Neural cell (in vitro differentiated cells): ENCODE measurements at regions not wholly inside any gene's neighbourhood (a gene's known extent, or its start where the extent isn't known, plus 50 kb on each side); places are given as distances from the start of the nearest gene placed in this dataset.

ENCODE experiments used
- H2AFZ ChIP-seq: fragments of 200-600, 300-800 bp; sonication (generic), shearing (Covaris generic); 2 replicates; pipeline ENCODE4 v1.6.0; 2014; ENCODE audit warnings: low read depth, mild to moderate bottlenecking, antibody characterized with exemption, low read length, moderate library complexity
- H3F3A ChIP-seq: fragments of 200-600 bp; shearing (Covaris generic); 2 replicates; pipeline ENCODE4 v1.6.1; 2016; ENCODE audit warnings: mild to moderate bottlenecking, moderate library complexity, mixed read lengths, antibody characterized with exemption, low read length; ENCODE audit not compliant: insufficient read depth, poor library complexity, severe bottlenecking
- H3K27ac ChIP-seq: fragments of 200-600, 300-800 bp; sonication (generic), shearing (Covaris generic); 2 replicates; pipeline ENCODE4 v1.5.1; 2014; ENCODE audit warnings: mild to moderate bottlenecking, low read length, moderate library complexity
- H3K27me3 ChIP-seq: fragments of 300-800, 200-600 bp; sonication (generic), shearing (Covaris generic); 2 replicates; pipeline ENCODE4 v1.6.0; 2014; ENCODE audit warnings: mild to moderate bottlenecking, low read depth, low read length, moderate library complexity; ENCODE audit not compliant: insufficient read depth
- H3K36me3 ChIP-seq: fragments of 300-800, 200-600 bp; sonication (generic), shearing (Covaris generic); 2 replicates; pipeline ENCODE4 v1.5.1; 2014; ENCODE audit warnings: mild to moderate bottlenecking, antibody characterized with exemption, low read length, moderate library complexity; ENCODE audit not compliant: insufficient read depth
- H3K4me2 ChIP-seq: fragments of 300-800, 200-600 bp; sonication (generic), shearing (Covaris generic); 2 replicates; pipeline ENCODE4 v1.6.0; 2014; ENCODE audit warnings: mild to moderate bottlenecking, low read length
- H3K4me3 ChIP-seq: fragments of 300-800, 200-600 bp; sonication (generic), shearing (Covaris generic); 2 replicates; pipeline ENCODE4 v1.5.1; 2014; ENCODE audit warnings: mild to moderate bottlenecking, low read length, moderate library complexity
- H3K79me2 ChIP-seq: fragments of 200-600 bp; shearing (Covaris generic); replicated peaks from 2 replicates; pipeline ENCODE4 v1.6.0; 2014; ENCODE audit warnings: mild to moderate bottlenecking, low read length, moderate library complexity; ENCODE audit not compliant: insufficient read depth
- H3K9ac ChIP-seq: fragments of 300-800, 200-600 bp; sonication (generic), shearing (Covaris generic); 2 replicates; pipeline ENCODE4 v1.6.1; 2016; ENCODE audit warnings: mild to moderate bottlenecking, low read length, mixed read lengths
- H3K9me2 ChIP-seq: fragments of 200-600 bp; shearing (Covaris generic); 2 replicates; pipeline ENCODE4 v1.6.1; 2016; ENCODE audit warnings: mild to moderate bottlenecking, low read length, mixed read lengths; ENCODE audit not compliant: insufficient read depth
- H3K9me3 ChIP-seq: fragments of 200-600, 300-800 bp; sonication (generic), shearing (Covaris generic); 2 replicates; pipeline ENCODE4 v1.6.1; 2016; ENCODE audit warnings: mild to moderate bottlenecking, mixed run types, low read length, moderate library complexity, mixed read lengths
- H4K20me1 ChIP-seq: fragments of 200-600 bp; shearing (Covaris generic); 2 replicates; pipeline ENCODE4 v1.6.1; 2016; ENCODE audit warnings: mild to moderate bottlenecking, mixed run types; ENCODE audit not compliant: insufficient read depth
- EP300 ChIP-seq: fragments of 450-650 bp; conservative IDR thresholded peaks from 2 replicates; pipeline ENCODE4 v1.6.1; 2014; ENCODE audit warnings: antibody characterized with exemption, mild to moderate bottlenecking, moderate library complexity; ENCODE audit not compliant: poor library complexity, severe bottlenecking
- EZH2 ChIP-seq: fragments of 200-600, 300-800 bp; shearing (Covaris generic), sonication (generic); IDR thresholded peaks from 2 replicates; pipeline ENCODE4 v1.6.1; 2014; ENCODE audit warnings: antibody characterized with exemption, low read length, borderline replicate concordance, mild to moderate bottlenecking; ENCODE audit not compliant: insufficient read depth, poor library complexity, severe bottlenecking
- MXI1 ChIP-seq: fragments of 450-650 bp; conservative IDR thresholded peaks from 2 replicates; pipeline ENCODE4 v1.6.1; 2014; ENCODE audit warnings: antibody characterized with exemption, mild to moderate bottlenecking; ENCODE audit not compliant: poor library complexity, severe bottlenecking
- POLR2AphosphoS5 ChIP-seq: IDR thresholded peaks from 2 replicates; pipeline ENCODE4 v1.6.1; 2012
- RAD21 ChIP-seq: fragments of 450-650 bp; conservative IDR thresholded peaks from 2 replicates; pipeline ENCODE4 v1.6.1; 2014; ENCODE audit warnings: antibody characterized with exemption, mild to moderate bottlenecking, moderate library complexity
- SMC3 ChIP-seq: fragments of 450-650 bp; conservative IDR thresholded peaks from 2 replicates; pipeline ENCODE4 v1.6.1; 2014; ENCODE audit warnings: antibody characterized with exemption, mild to moderate bottlenecking, moderate library complexity; ENCODE audit not compliant: poor library complexity
- TAF1 ChIP-seq: IDR thresholded peaks from 2 replicates; pipeline ENCODE4 v1.6.1; 2012; ENCODE audit warnings: low read depth
- TF ChIP-seq, protein P1 (sequence below): fragments of 450-650 bp; IDR thresholded peaks from 2 replicates; pipeline ENCODE4 v1.5.1; 2014; ENCODE audit warnings: antibody characterized with exemption, mild to moderate bottlenecking, moderate library complexity; ENCODE audit not compliant: poor library complexity, severe bottlenecking
- TF ChIP-seq, protein P2 (sequence below): IDR thresholded peaks from 2 replicates; pipeline ENCODE4 v1.6.1; 2012; ENCODE audit warnings: borderline replicate concordance

GRCh38 chr9:95634114-95634513 is 117.3 kb upstream of the PTCH1 start:
- no peaks in the 10 kb centered on the region for H4K20me1 ChIP-seq
- H3K36me3 ChIP-seq = no peaks in the 10 kb centered on the region
- H3K4me3 ChIP-seq = no peak overlapping the region
- no peak overlapping the region for H2AFZ ChIP-seq
- no peaks in the 10 kb centered on the region for H3K9me2 ChIP-seq
- no peaks in the 10 kb centered on the region for H3K79me2 ChIP-seq
- H3K9me3 ChIP-seq = no peaks in the 10 kb centered on the region
- no peak overlapping the region for H3K9ac ChIP-seq
- H3K4me2 ChIP-seq = no peak overlapping the region
- H3F3A ChIP-seq = no peaks in the 10 kb centered on the region
- no peak overlapping the region for H3K27ac ChIP-seq
- no peaks in the 10 kb centered on the region for H3K27me3 ChIP-seq
- no peak for TF ChIP-seq SMC3
- TF ChIP-seq POLR2AphosphoS5 = no peak
- no peak for TF ChIP-seq MXI1
- no peak for TF ChIP-seq RAD21

DNA sequence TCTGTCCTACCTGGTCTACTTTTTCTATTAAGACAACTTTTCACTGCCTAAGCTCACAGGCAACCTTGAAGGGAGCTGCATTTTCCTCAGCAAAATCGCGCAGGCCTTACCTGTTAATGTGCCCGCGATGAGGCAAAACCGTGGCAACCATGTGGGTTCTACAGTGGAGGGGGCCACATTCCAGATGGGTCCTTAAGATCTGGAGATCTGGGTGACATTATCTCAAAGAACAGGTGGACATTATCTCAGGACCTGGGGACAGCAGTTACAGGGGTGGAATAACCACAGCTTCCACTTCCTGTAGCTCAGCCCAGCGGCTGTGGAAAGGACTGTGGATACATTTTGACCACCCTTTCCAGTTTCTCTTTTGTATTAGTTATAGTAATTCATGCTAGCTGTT is 112.8 kb upstream of the PTCH1 start:
- Histone ChIP-seq H3K4me2 (no peak overlapping the region), H3K27ac (no peak overlapping the region), H3K9ac (no peak overlapping the region), H3K9me3 (no peaks in the 10 kb centered on the region), H3K79me2 (no peaks in the 10 kb centered on the region), H3K27me3 (no peaks in the 10 kb centered on the region), H2AFZ (no peak overlapping the region), H3F3A (no peaks in the 10 kb centered on the region), H3K36me3 (no peaks in the 10 kb centered on the region), H3K9me2 (no peaks in the 10 kb centered on the region), H4K20me1 (no peaks in the 10 kb centered on the region), H3K4me3 (no peak overlapping the region)
- no peak for TF ChIP-seq EP300
- TF ChIP-seq, protein P1, sequence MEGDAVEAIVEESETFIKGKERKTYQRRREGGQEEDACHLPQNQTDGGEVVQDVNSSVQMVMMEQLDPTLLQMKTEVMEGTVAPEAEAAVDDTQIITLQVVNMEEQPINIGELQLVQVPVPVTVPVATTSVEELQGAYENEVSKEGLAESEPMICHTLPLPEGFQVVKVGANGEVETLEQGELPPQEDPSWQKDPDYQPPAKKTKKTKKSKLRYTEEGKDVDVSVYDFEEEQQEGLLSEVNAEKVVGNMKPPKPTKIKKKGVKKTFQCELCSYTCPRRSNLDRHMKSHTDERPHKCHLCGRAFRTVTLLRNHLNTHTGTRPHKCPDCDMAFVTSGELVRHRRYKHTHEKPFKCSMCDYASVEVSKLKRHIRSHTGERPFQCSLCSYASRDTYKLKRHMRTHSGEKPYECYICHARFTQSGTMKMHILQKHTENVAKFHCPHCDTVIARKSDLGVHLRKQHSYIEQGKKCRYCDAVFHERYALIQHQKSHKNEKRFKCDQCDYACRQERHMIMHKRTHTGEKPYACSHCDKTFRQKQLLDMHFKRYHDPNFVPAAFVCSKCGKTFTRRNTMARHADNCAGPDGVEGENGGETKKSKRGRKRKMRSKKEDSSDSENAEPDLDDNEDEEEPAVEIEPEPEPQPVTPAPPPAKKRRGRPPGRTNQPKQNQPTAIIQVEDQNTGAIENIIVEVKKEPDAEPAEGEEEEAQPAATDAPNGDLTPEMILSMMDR = no peak
- TF ChIP-seq RAD21 = no peak
- TF ChIP-seq, protein P2, sequence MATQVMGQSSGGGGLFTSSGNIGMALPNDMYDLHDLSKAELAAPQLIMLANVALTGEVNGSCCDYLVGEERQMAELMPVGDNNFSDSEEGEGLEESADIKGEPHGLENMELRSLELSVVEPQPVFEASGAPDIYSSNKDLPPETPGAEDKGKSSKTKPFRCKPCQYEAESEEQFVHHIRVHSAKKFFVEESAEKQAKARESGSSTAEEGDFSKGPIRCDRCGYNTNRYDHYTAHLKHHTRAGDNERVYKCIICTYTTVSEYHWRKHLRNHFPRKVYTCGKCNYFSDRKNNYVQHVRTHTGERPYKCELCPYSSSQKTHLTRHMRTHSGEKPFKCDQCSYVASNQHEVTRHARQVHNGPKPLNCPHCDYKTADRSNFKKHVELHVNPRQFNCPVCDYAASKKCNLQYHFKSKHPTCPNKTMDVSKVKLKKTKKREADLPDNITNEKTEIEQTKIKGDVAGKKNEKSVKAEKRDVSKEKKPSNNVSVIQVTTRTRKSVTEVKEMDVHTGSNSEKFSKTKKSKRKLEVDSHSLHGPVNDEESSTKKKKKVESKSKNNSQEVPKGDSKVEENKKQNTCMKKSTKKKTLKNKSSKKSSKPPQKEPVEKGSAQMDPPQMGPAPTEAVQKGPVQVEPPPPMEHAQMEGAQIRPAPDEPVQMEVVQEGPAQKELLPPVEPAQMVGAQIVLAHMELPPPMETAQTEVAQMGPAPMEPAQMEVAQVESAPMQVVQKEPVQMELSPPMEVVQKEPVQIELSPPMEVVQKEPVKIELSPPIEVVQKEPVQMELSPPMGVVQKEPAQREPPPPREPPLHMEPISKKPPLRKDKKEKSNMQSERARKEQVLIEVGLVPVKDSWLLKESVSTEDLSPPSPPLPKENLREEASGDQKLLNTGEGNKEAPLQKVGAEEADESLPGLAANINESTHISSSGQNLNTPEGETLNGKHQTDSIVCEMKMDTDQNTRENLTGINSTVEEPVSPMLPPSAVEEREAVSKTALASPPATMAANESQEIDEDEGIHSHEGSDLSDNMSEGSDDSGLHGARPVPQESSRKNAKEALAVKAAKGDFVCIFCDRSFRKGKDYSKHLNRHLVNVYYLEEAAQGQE = no peak
- no peak for TF ChIP-seq POLR2AphosphoS5
- no peak for TF ChIP-seq SMC3
- TF ChIP-seq TAF1 = no peak
- TF ChIP-seq MXI1 = no peak
- TF ChIP-seq EZH2 = no peak

DNA sequence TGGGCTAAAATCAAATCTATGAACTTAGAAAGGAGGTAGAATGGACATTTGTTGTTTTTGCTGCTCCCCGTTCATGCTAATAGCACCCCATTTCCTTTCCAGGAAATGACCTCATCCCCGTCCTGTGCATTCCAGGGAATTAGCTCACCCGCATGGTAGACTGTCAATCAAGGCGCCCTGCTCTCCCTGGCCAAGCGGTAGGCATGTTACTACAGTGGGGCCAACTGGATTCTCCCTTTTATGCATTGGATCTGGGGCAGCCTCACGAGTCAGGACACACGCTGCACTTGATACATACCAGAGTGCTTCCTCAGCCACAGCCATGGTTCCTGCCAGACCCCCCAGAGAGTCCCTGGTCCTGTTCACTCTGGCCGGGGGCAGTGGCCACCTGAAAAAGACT is 111.0 kb upstream of the PTCH1 start:
- Histone ChIP-seq H3K9me3 (no peaks in the 10 kb centered on the region), H2AFZ (no peak overlapping the region), H3K4me2 (no peak overlapping the region), H3K79me2 (no peaks in the 10 kb centered on the region), H3K27ac (no peak overlapping the region), H3K9ac (no peak overlapping the region), H3F3A (no peaks in the 10 kb centered on the region), H4K20me1 (no peaks in the 10 kb centered on the region), H3K36me3 (no peaks in the 10 kb centered on the region), H3K4me3 (no peak overlapping the region), H3K9me2 (no peaks in the 10 kb centered on the region), H3K27me3 (no peaks in the 10 kb centered on the region)
- TF ChIP-seq EP300 = no peak
